Mucosa of descending colon (tissue), 3 donors: ENCODE measurements at regions not wholly inside any gene's neighbourhood (a gene's known extent, or its start where the extent isn't known, plus 50 kb on each side); places are given as distances from the start of the nearest gene placed in this dataset.

Source experiments
- ATAC-seq: fragments of 200-7000 bp; cut with Tn5 transposase; one replicate; pipeline ENCODE4 v1.9.1; 2020; ENCODE audit warnings: mild to moderate bottlenecking, moderate library complexity
- DNase-seq, 3 donors: peaks; one replicate each; pipeline ENCODE4 v3.0.0-alpha.2; 2020
- H3K36me3 ChIP-seq: fragments of 200-600 bp; one replicate; pipeline ENCODE4 v1.8.0; 2021; ENCODE audit warnings: low read depth, mild to moderate bottlenecking
- H3K4me1 ChIP-seq: fragments of 200-600 bp; one replicate; pipeline ENCODE4 v1.8.0; 2021; ENCODE audit warnings: low read depth, mild to moderate bottlenecking
- H3K4me3 ChIP-seq: fragments of 200-600 bp; one replicate; pipeline ENCODE4 v1.8.0; 2021; ENCODE audit warnings: mild to moderate bottlenecking
- H3K9me3 ChIP-seq: fragments of 200-600 bp; one replicate; pipeline ENCODE4 v1.8.0; 2021; ENCODE audit warnings: mild to moderate bottlenecking
- intact Hi-C, 2 donors: fragments of 100-400 bp; cut with DNase I in 1 of 2; cut with micrococcal nuclease in 1 of 2; formaldehyde crosslinking; loops; one replicate each; pipeline versions ENCODE4 v1.11.0 to v1.11.1; 2022; cut with DNase I, micrococcal nuclease
- TF ChIP-seq, protein P1 (sequence below): fragments of 200-600 bp; IDR thresholded peaks from one replicate; pipeline ENCODE4 v1.8.0; 2022; ENCODE audit warnings: antibody characterized with exemption, mild to moderate bottlenecking
- donor health status: DM: no; HTN: no; CAD: no; lungs with moderate emphysema.
- donor health status: DM: no; HTN: no; CAD: no.
- donor health status: DM: no; HTN: yes; CAD: no.

DNA sequence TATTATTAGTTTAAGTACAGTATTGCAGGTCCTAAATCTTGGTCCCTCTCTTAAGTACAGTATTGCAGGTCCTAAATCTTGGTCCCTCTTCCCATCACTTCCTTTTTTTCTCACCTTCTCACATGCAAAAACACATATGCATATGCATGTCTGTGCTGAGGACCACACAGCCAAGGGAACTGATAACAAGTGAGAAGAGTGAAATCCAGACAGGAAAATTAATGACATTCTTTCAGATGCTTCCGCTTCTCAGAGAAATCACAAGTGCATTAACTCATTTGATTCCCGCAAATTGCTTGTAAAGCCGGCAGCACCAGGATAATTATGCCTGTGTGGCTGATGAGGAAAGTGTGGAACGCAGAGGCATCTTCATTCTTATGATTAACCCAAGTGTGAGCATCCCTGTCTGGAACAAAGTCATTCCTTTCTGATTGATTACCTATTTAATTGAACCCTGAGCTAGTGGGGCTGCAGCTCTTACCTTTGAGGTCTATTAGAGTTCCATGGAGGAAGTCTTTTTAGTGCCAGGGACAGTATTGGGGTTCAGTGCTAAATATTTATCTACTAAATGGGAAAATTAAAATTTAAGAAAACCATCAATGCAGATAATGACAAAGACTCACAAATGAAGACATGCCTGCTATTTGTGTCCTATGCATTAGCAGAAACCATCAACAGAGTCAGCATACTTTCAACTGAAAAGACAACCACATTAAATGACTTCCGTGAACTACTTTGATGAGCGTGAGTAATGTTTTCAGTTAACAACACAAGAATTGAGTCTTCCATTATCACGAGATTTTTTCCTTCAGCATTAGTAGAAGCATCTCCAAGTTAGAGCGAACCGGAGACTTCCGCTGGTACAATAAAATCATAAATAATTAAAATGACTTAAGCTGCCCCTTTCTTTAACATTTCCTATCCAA is 220.4 kb upstream of the SLC35G4 start:
- TF ChIP-seq, protein P1, sequence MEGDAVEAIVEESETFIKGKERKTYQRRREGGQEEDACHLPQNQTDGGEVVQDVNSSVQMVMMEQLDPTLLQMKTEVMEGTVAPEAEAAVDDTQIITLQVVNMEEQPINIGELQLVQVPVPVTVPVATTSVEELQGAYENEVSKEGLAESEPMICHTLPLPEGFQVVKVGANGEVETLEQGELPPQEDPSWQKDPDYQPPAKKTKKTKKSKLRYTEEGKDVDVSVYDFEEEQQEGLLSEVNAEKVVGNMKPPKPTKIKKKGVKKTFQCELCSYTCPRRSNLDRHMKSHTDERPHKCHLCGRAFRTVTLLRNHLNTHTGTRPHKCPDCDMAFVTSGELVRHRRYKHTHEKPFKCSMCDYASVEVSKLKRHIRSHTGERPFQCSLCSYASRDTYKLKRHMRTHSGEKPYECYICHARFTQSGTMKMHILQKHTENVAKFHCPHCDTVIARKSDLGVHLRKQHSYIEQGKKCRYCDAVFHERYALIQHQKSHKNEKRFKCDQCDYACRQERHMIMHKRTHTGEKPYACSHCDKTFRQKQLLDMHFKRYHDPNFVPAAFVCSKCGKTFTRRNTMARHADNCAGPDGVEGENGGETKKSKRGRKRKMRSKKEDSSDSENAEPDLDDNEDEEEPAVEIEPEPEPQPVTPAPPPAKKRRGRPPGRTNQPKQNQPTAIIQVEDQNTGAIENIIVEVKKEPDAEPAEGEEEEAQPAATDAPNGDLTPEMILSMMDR = no peak

DNA sequence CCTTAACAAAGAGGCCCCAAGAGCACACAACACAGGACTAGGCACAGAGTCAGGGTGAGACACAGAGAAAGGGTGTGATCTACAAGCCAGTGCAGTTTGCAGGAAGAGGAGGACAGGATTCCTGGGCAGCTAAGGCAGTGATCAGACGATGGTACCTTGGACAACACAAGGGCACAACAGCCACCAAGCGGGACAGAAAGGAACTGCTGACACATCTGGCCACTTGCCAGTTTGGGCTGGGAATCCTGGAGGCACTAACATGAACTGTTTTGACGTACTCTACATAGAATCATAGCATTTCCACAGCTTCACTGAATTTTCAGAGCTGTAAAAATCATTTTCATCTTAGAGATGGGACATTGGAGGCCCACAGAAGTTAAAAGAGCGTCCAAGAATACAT is 221.5 kb upstream of the SLC35G4 start:
- intact Hi-C loops = no loop called here
- Histone ChIP-seq H3K36me3 (no peaks in the 10 kb centered on the region), H3K9me3 (peaks cover 16% of the 10 kb centered on the region), H3K4me1 (no peaks in the 10 kb centered on the region), H3K4me3 (no peak overlapping the region)
- ATAC-seq = no peak
- peak in 1 of 3 donors; percentile 20 for DNase-seq
- TF ChIP-seq, protein P1 = no peak

More for the DNA sequence above, 220.4 kb upstream of the SLC35G4 start:
- no peaks in the 10 kb centered on the region for H3K36me3 ChIP-seq
- DNase-seq (no peak), ATAC-seq (no peak)
- no peak overlapping the region for H3K4me3 ChIP-seq
- peaks cover 18% of the 10 kb centered on the region for H3K9me3 ChIP-seq
- H3K4me1 ChIP-seq = no peaks in the 10 kb centered on the region
- intact Hi-C loops = no loop called here

- no peaks in the 10 kb centered on the region for H3K36me3 ChIP-seq
- no peak overlapping the region for H3K4me3 ChIP-seq
- peaks cover 30% of the 10 kb centered on the region for H3K9me3 ChIP-seq
- no peaks in the 10 kb centered on the region for H3K4me1 ChIP-seq
- TF ChIP-seq, protein P1 = no peak
- no peak for DNase-seq
- intact Hi-C loops = no loop called here
- no peak for ATAC-seq
Observed at GRCh38 chr18:11383381-11383780, 226.0 kb upstream of the SLC35G4 start.

- DNase-seq (no peak), ATAC-seq (no peak)
- H3K9me3 ChIP-seq = peaks cover 38% of the 10 kb centered on the region
- intact Hi-C loops = no loop called here
- no peaks in the 10 kb centered on the region for H3K36me3 ChIP-seq
- no peak overlapping the region for H3K4me3 ChIP-seq
- TF ChIP-seq, protein P1 = no peak
- no peaks in the 10 kb centered on the region for H3K4me1 ChIP-seq
Observed at GRCh38 chr18:11380968-11381367, 228.4 kb upstream of the SLC35G4 start.

DNA sequence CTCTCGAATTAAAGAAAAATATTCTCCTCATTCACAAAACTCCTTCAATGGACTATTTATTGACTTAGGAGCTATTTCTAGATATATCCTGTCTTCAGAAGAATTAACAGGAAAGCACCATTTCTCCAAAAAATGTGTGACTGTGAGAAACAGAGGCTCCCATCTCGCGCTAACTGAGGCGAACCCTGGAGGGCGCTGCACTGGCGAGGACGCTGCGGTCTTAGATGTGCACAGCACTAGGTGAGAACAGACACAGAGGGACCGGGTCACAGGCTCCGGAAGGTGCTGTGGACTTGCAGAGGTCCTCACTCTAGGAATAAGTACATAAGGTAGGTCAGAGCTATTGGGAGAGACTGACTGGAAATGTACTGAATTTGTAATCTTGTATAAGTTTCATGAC is 229.7 kb upstream of the SLC35G4 start:
- Histone ChIP-seq H3K4me1 (no peaks in the 10 kb centered on the region), H3K9me3 (peaks cover 38% of the 10 kb centered on the region), H3K36me3 (no peaks in the 10 kb centered on the region), H3K4me3 (no peak overlapping the region)
- DNase-seq (no peak), ATAC-seq (no peak)
- intact Hi-C loops = no loop called here
- TF ChIP-seq, protein P1 = no peak
